Caco-2 (cell line): ENCODE measurements at regions not wholly inside any gene's neighbourhood (a gene's known extent, or its start where the extent isn't known, plus 50 kb on each side); places are given as distances from the start of the nearest gene placed in this dataset.

Experiments used
- BruUV-seq: library from RNA; stranded (reverse); fragments of 400-500 nt; replicated peaks from 2 replicates; lab custom pipeline; 2021; lab: Mats Ljungman, UMichigan
- CTCF ChIA-PET: fragments of 300-600 bp; sonication (Branson Sonifier 250); formaldehyde crosslinking; loops from one replicate; lab custom pipeline; 2022; ENCODE audit warnings: antibody characterized with exemption; lab: Charles Lee
- POLR2A ChIA-PET: fragments of 300-600 bp; sonication (Branson Sonifier 250); formaldehyde crosslinking; loops from one replicate; lab custom pipeline; 2022; ENCODE audit warnings: antibody characterized with exemption; lab: Charles Lee
- DNase-seq, 2 experiments: peaks; one replicate each; pipeline versions ENCODE4 v3.0.0 to v3.0.0-alpha.2; 2020 to 2022
- H3K27me3 ChIP-seq: replicated peaks from 2 replicates; pipeline ENCODE4 v1.6.0; 2011; ENCODE audit warnings: low read length; ENCODE audit not compliant: control insufficient read depth, insufficient read depth
- H3K36me3 ChIP-seq: 2 replicates; pipeline ENCODE4 v1.5.1; 2011; ENCODE audit warnings: low read length; ENCODE audit not compliant: control insufficient read depth, insufficient read depth
- H3K4me1 ChIP-seq: fragments of 250-450 bp; sonication (Bioruptor Pico); 2 replicates; pipeline ENCODE4 v1.5.1; 2020; ENCODE audit warnings: mild to moderate bottlenecking
- H3K4me3 ChIP-seq: 2 replicates; pipeline ENCODE4 v1.5.1; 2011; ENCODE audit warnings: low read depth, mild to moderate bottlenecking, control low read depth, low read length
- H3K9me3 ChIP-seq: fragments of 250-450 bp; sonication (Bioruptor Pico); 2 replicates; pipeline ENCODE4 v1.5.1; 2020; ENCODE audit warnings: mild to moderate bottlenecking, moderate library complexity
- H3K27ac Mint-ChIP-seq: one replicate; pipeline ENCODE4 v1.8.0; 2022; ENCODE audit warnings: mixed read lengths; ENCODE audit not compliant: unreplicated experiment
- H3K27me3 Mint-ChIP-seq: one replicate; pipeline ENCODE4 v1.8.0; 2022; ENCODE audit warnings: mixed read lengths; ENCODE audit not compliant: insufficient read depth, unreplicated experiment
- H3K36me3 Mint-ChIP-seq: one replicate; pipeline ENCODE4 v1.8.0; 2022; ENCODE audit warnings: mild to moderate bottlenecking, mixed read lengths; ENCODE audit not compliant: insufficient read depth, unreplicated experiment
- H3K4me1 Mint-ChIP-seq: one replicate; pipeline ENCODE4 v1.8.0; 2022; ENCODE audit warnings: low read depth, mixed read lengths; ENCODE audit not compliant: unreplicated experiment
- H3K4me3 Mint-ChIP-seq: one replicate; pipeline ENCODE4 v1.8.0; 2022; ENCODE audit warnings: mild to moderate bottlenecking, moderate library complexity, mixed read lengths; ENCODE audit not compliant: unreplicated experiment
- H3K9me3 Mint-ChIP-seq: one replicate; pipeline ENCODE4 v1.8.0; 2022; ENCODE audit warnings: mixed read lengths; ENCODE audit not compliant: unreplicated experiment
- intact Hi-C: fragments of 100-400 bp; cut with micrococcal nuclease; formaldehyde crosslinking; loops from one replicate; pipeline ENCODE4 v1.10.0; 2022; ENCODE audit not compliant: unreplicated experiment
- TF ChIP-seq, protein P1 (sequence below), 2 experiments: fragments of 200-600 bp in 1 of 2; IDR thresholded peaks; 1 replicate in 1 of 2; 2 replicates in 1 of 2; pipeline versions ENCODE4 v1.5.1 to v1.8.0; 2011 to 2022; ENCODE audit warnings: antibody characterized with exemption in 1 of 2, control low read depth in 1 of 2, inconsistent platforms in 1 of 2, low read depth in 1 of 2, low read length in 1 of 2, mild to moderate bottlenecking in 1 of 2, moderate library complexity in 1 of 2; ENCODE audit not compliant: insufficient read depth in 1 of 2, severe bottlenecking in 1 of 2, unreplicated experiment in 1 of 2

DNA sequence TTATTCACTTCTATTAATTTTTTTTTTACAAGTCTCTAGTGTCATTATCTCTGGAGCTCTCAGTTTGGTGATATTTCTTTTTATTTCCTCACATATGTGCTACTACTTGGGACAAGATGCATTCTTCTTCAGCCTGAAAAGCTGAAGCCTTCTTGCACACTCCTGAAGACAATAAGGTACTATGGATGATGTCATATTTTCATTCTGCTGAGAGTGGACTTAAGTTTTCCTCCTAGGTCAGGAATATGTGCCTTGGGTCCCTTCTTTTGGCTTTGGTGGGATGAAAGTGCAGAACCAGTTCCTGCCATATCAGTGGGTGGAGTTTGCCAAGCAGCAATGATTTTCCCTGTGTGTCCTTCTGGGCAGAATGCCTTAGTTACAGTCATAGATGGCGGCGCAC, 188.7 kb upstream of the EYA4 start:
- Mint-ChIP-seq H3K4me3 (no peak overlapping the region), H3K27ac (no peak overlapping the region), H3K4me1 (no peaks in the 10 kb centered on the region), H3K9me3 (no peaks in the 10 kb centered on the region), H3K27me3 (peaks cover 13% of the 10 kb centered on the region), H3K36me3 (no peaks in the 10 kb centered on the region)
- intact Hi-C loops, result no loop called here
- Histone ChIP-seq H3K27me3 (no peaks in the 10 kb centered on the region; the same call in 1 of the 2 replicates), H3K36me3 (no peaks in the 10 kb centered on the region), H3K9me3 (no peaks in the 10 kb centered on the region), H3K4me1 (no peaks in the 10 kb centered on the region), H3K4me3 (no peak overlapping the region)
- TF ChIP-seq, protein P1, sequence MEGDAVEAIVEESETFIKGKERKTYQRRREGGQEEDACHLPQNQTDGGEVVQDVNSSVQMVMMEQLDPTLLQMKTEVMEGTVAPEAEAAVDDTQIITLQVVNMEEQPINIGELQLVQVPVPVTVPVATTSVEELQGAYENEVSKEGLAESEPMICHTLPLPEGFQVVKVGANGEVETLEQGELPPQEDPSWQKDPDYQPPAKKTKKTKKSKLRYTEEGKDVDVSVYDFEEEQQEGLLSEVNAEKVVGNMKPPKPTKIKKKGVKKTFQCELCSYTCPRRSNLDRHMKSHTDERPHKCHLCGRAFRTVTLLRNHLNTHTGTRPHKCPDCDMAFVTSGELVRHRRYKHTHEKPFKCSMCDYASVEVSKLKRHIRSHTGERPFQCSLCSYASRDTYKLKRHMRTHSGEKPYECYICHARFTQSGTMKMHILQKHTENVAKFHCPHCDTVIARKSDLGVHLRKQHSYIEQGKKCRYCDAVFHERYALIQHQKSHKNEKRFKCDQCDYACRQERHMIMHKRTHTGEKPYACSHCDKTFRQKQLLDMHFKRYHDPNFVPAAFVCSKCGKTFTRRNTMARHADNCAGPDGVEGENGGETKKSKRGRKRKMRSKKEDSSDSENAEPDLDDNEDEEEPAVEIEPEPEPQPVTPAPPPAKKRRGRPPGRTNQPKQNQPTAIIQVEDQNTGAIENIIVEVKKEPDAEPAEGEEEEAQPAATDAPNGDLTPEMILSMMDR (IDR thresholded peaks at IDR 0.05; ENCODE audit: insufficient read depth in 1 of 2, low read depth in 1 of 2, low read length in 1 of 2, severe bottlenecking in 1 of 2, unreplicated experiment in 1 of 2), result no peak
- CTCF ChIA-PET, result no interaction called here
- no TSS peak for BruUV-seq
- no peak for DNase-seq
- POLR2A ChIA-PET, result no interaction called here

DNA sequence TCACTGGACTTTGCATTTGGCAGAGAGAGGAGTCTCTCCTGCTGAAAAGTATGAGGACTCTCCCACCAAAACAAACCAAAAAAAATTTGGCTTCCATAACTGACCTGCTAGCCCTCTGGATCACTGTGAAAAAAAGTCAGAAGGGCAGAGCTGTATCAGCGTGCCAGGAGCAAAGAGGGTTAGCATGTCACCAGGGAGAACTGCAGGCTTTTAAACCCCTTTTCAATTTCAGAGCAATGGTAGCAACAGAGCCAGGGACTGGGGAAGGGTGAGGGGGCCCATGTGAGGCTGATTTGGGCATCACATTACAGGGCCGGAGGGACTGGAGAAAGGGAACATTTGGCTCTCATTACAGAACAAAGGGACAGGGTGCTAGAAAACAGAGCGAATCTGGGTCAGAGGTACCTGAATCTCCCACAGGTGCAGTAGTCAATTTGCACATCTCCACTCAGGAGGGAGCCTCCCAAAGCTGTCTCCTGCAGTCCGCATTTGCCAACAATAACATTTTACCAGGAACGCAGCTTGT, 185.7 kb upstream of the EYA4 start:
- Mint-ChIP-seq H3K36me3 (no peaks in the 10 kb centered on the region), H3K9me3 (no peaks in the 10 kb centered on the region), H3K27ac (no peak overlapping the region), H3K4me3 (no peak overlapping the region), H3K4me1 (no peaks in the 10 kb centered on the region), H3K27me3 (peaks cover 13% of the 10 kb centered on the region)
- Histone ChIP-seq H3K27me3 (no peaks in the 10 kb centered on the region; the same call in 1 of the 2 replicates), H3K36me3 (no peaks in the 10 kb centered on the region), H3K4me3 (no peak overlapping the region), H3K4me1 (no peaks in the 10 kb centered on the region), H3K9me3 (no peaks in the 10 kb centered on the region)
- POLR2A ChIA-PET, result no interaction called here
- intact Hi-C loops, result no loop called here
- no TSS peak for BruUV-seq
- DNase-seq, result no peak
- CTCF ChIA-PET, result interaction anchor here (0.5 kb wide), 1 partner anchor 257 kb away, joined by 5 read pairs; the partner anchor contains the start of gene SLC18B1
- TF ChIP-seq, protein P1 (IDR thresholded peaks at IDR 0.05; ENCODE audit: insufficient read depth in 1 of 2, low read depth in 1 of 2, low read length in 1 of 2, severe bottlenecking in 1 of 2, unreplicated experiment in 1 of 2), result no peak

DNA sequence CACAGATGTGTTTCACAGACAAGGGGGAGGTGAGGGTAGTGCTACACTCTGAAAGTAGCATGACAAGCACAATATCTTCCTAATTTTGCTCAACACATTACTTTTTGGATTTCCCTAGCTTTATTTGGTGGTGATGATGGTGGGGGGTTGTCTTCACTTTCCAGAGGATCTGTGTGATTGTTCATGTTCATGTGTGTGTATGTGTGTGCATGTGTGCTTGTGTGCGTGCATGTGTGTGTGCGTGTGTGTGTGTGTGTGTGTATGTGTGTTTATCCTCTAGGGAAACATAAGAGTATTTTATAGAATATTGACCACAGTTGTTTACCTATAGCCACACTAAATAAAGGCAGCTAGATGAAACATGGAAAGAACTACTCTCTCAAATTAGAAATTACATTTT, 183.8 kb upstream of the EYA4 start:
- ChIA-PET POLR2A (no interaction called here), CTCF (no interaction called here)
- intact Hi-C loops, result no loop called here

More for the DNA sequence above, 183.8 kb upstream of the EYA4 start:
- H3K9me3 Mint-ChIP-seq, result no peaks in the 10 kb centered on the region
- H3K36me3 ChIP-seq, result no peaks in the 10 kb centered on the region
- peaks cover 9% of the 10 kb centered on the region for H3K27me3 Mint-ChIP-seq
- no peak overlapping the region for H3K27ac Mint-ChIP-seq
- H3K27me3 ChIP-seq, result no peaks in the 10 kb centered on the region; the same call in 1 of the 2 replicates
- no peaks in the 10 kb centered on the region for H3K4me1 ChIP-seq
- no peaks in the 10 kb centered on the region for H3K9me3 ChIP-seq
- TF ChIP-seq, protein P1 (IDR thresholded peaks at IDR 0.05; ENCODE audit: insufficient read depth in 1 of 2, low read depth in 1 of 2, low read length in 1 of 2, severe bottlenecking in 1 of 2, unreplicated experiment in 1 of 2), result no peak
- no peak for DNase-seq
- no peaks in the 10 kb centered on the region for H3K36me3 Mint-ChIP-seq
- no peak overlapping the region for H3K4me3 ChIP-seq
- H3K4me3 Mint-ChIP-seq, result no peak overlapping the region
- H3K4me1 Mint-ChIP-seq, result no peaks in the 10 kb centered on the region
- no TSS peak for BruUV-seq
